ENCODE measurements at regions not wholly inside any gene's neighbourhood (a gene's known extent, or its start where the extent isn't known, plus 50 kb on each side); places are given as distances from the start of the nearest gene placed in this dataset.

DNA sequence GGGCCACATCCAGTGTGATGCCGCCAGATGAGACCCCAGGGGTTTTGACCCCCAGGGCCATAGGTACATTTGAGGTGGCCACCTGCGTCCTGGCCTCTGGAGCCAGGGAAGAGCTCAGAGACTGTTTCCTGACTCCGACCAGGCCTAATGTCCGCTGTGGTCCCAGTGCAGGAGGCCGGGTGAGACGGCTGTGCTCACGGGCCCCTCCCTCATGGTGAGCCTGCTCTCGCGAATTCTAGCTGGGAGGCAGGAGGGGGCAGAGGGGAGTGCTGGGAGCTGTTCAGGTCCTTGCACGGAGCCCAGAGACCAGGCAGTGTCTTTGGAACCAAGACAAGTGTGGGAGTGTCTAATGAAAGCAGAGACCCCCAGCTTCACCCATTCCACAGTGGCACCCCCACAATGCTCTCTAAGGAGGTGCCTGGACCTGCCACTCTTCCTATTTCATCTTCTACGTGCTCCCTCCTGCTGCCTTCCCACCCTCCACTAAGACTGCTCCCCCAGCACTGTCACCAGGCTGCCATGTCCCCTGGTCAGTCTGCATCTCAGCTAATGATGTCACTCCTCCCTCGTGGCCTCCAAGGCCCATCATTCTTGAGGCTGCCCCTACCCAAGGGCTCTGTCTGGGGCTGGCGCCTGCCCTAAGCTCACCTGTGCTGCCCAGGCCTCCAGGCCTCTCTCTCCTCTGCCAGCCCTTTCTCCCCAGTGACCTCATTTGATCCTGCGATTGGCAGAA, 256.3 kb upstream of the C1orf174 start:
- no peak overlapping the region for H3K9ac ChIP-seq (ENCODE audit: low read length)
- H2AK5ac ChIP-seq (ENCODE audit: low read length) = no peak overlapping the region
- no peaks in the 10 kb centered on the region for H3K79me1 ChIP-seq (ENCODE audit: low read length)
- H3K4me2 ChIP-seq (ENCODE audit: low read length) = no peak overlapping the region
- H3K27ac ChIP-seq (ENCODE audit: low read depth, low read length) = no peak overlapping the region
- H3K4me1 ChIP-seq (ENCODE audit: control insufficient read depth in 1 of 2, insufficient read depth in 2 of 2, low read length in 2 of 2) = no peaks in the 10 kb centered on the region
- H3K9me3 ChIP-seq (ENCODE audit: insufficient read depth, low read depth, low read length) = peaks cover 3% of the 10 kb centered on the region
- no peak overlapping the region for H3K14ac ChIP-seq (ENCODE audit: low read length)
- H3K4me3 ChIP-seq (ENCODE audit: low read depth, low read length) = no peak overlapping the region
- no peaks in the 10 kb centered on the region for H3K79me2 ChIP-seq (ENCODE audit: control insufficient read depth, insufficient read depth, low read length, poor library complexity)
- H2BK5ac ChIP-seq (ENCODE audit: low read depth, low read length, poor library complexity) = no peak overlapping the region
- H3K4ac ChIP-seq (ENCODE audit: low read depth, low read length) = no peak overlapping the region
- no peak overlapping the region for H4K91ac ChIP-seq (ENCODE audit: low read depth, low read length)
- no peak overlapping the region for H2AFZ ChIP-seq (ENCODE audit: insufficient read depth, low read length, poor library complexity)
- no peak overlapping the region for H2BK120ac ChIP-seq (ENCODE audit: insufficient read depth, low read length, poor library complexity)
- no peaks in the 10 kb centered on the region for H3K36me3 ChIP-seq (ENCODE audit: control insufficient read depth in 1 of 2, insufficient read depth in 2 of 2, low read length in 2 of 2)
- no peak overlapping the region for H4K12ac ChIP-seq (ENCODE audit: low read depth, low read length)
- WGBS (ENCODE audit: extremely low coverage, insufficient coverage, insufficient read length) = no CpG with 5 or more reads among the region's 14 CpGs
- no peak overlapping the region for H3K18ac ChIP-seq (ENCODE audit: low read length)
- no peak overlapping the region for H3K23ac ChIP-seq (ENCODE audit: low read length)
- no peak for DNase-seq
- no peak overlapping the region for H4K8ac ChIP-seq (ENCODE audit: low read depth, low read length)
- no peaks in the 10 kb centered on the region for H3K27me3 ChIP-seq (ENCODE audit: insufficient read depth, low read length)
- no peak overlapping the region for H2BK12ac ChIP-seq (ENCODE audit: low read length)

DNA sequence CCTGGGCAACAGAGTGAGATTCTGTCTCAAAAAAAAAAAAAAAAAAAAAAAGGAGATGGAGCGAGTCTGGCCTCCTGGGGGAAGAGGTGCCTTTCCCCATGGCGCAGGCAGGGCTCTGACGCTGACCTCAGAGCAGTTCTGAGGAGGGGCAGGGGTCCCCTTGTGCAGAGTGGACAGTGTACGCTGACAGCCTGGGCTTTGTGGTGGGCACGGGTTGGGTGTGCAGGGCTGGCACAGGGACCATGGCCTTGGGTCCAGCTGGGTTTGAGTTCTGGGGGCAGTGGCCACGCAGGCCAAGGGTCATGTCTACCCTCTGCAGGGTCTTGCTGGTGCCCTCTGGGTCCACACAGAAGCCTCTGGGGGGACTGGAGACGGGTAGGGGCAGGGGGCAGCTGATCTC, 260.1 kb upstream of the C1orf174 start:
- Histone ChIP-seq H3K9me3 (ENCODE audit: insufficient read depth, low read depth, low read length) (peaks cover 3% of the 10 kb centered on the region), H2BK12ac (ENCODE audit: low read length) (no peak overlapping the region), H3K36me3 (ENCODE audit: control insufficient read depth in 1 of 2, insufficient read depth in 2 of 2, low read length in 2 of 2) (no peaks in the 10 kb centered on the region), H2BK120ac (ENCODE audit: insufficient read depth, low read length, poor library complexity) (no peak overlapping the region), H4K12ac (ENCODE audit: low read depth, low read length) (no peak overlapping the region), H2BK5ac (ENCODE audit: low read depth, low read length, poor library complexity) (no peak overlapping the region), H3K27me3 (ENCODE audit: insufficient read depth, low read length) (no peaks in the 10 kb centered on the region), H3K4ac (ENCODE audit: low read depth, low read length) (no peak overlapping the region), H3K4me3 (ENCODE audit: low read depth, low read length) (no peak overlapping the region), H3K79me2 (ENCODE audit: control insufficient read depth, insufficient read depth, low read length, poor library complexity) (no peaks in the 10 kb centered on the region), H4K8ac (ENCODE audit: low read depth, low read length) (no peak overlapping the region), H3K4me2 (ENCODE audit: low read length) (no peak overlapping the region), H3K18ac (ENCODE audit: low read length) (no peak overlapping the region), H3K4me1 (ENCODE audit: control insufficient read depth in 1 of 2, insufficient read depth in 2 of 2, low read length in 2 of 2) (no peaks in the 10 kb centered on the region), H2AFZ (ENCODE audit: insufficient read depth, low read length, poor library complexity) (no peak overlapping the region), H4K91ac (ENCODE audit: low read depth, low read length) (no peak overlapping the region), H3K14ac (ENCODE audit: low read length) (no peak overlapping the region), H3K79me1 (ENCODE audit: low read length) (no peaks in the 10 kb centered on the region), H3K27ac (ENCODE audit: low read depth, low read length) (no peak overlapping the region), H2AK5ac (ENCODE audit: low read length) (no peak overlapping the region), H3K9ac (ENCODE audit: low read length) (no peak overlapping the region), H3K23ac (ENCODE audit: low read length) (no peak overlapping the region)
- DNase-seq = no peak
- WGBS (ENCODE audit: extremely low coverage, insufficient coverage, insufficient read length) = no CpG with 5 or more reads among the region's 7 CpGs

DNA sequence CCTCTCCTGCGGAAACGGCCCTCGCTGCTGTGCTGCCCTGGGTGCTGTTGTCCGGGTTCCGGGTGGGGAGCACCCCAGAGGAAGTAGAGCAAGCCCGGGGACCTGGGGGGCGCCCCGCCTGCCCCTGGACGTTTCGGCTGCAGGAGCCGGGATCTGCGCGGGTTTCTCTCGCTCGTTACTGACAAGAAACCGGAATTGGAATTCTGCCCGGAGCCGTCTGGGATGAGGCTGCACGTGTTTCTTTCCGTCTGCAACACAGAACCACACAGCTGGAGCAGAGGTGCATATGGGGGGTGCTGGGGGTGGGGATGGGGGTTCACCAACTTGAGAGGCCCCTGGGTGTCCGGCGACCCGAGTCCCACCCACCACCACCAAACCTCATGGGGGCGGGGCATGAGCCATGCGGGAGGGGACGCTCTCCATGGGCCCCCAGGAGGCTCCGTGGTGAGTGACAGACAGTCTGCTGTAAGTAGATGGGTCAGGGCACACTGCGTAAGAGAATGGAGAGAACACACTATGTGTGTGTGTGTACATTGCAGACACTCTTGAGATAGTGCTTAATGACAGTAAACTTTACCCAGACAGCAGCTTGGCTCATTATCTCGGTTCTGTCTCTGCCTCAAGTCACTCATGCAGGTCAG, 261.4 kb upstream of the C1orf174 start:
- Histone ChIP-seq H3K4ac (ENCODE audit: low read depth, low read length) (no peak overlapping the region), H4K12ac (ENCODE audit: low read depth, low read length) (no peak overlapping the region), H3K4me2 (ENCODE audit: low read length) (no peak overlapping the region), H3K4me1 (ENCODE audit: control insufficient read depth in 1 of 2, insufficient read depth in 2 of 2, low read length in 2 of 2) (no peaks in the 10 kb centered on the region), H3K79me2 (ENCODE audit: control insufficient read depth, insufficient read depth, low read length, poor library complexity) (no peaks in the 10 kb centered on the region), H3K4me3 (ENCODE audit: low read depth, low read length) (no peak overlapping the region), H2AK5ac (ENCODE audit: low read length) (no peak overlapping the region), H3K23ac (ENCODE audit: low read length) (no peak overlapping the region), H3K36me3 (ENCODE audit: control insufficient read depth in 1 of 2, insufficient read depth in 2 of 2, low read length in 2 of 2) (no peaks in the 10 kb centered on the region), H2BK12ac (ENCODE audit: low read length) (no peak overlapping the region), H3K9me3 (ENCODE audit: insufficient read depth, low read depth, low read length) (peaks cover 3% of the 10 kb centered on the region), H2BK5ac (ENCODE audit: low read depth, low read length, poor library complexity) (no peak overlapping the region), H2BK120ac (ENCODE audit: insufficient read depth, low read length, poor library complexity) (no peak overlapping the region), H4K91ac (ENCODE audit: low read depth, low read length) (no peak overlapping the region), H4K8ac (ENCODE audit: low read depth, low read length) (no peak overlapping the region), H3K9ac (ENCODE audit: low read length) (no peak overlapping the region), H3K79me1 (ENCODE audit: low read length) (no peaks in the 10 kb centered on the region), H3K18ac (ENCODE audit: low read length) (no peak overlapping the region), H2AFZ (ENCODE audit: insufficient read depth, low read length, poor library complexity) (no peak overlapping the region), H3K27ac (ENCODE audit: low read depth, low read length) (no peak overlapping the region), H3K27me3 (ENCODE audit: insufficient read depth, low read length) (no peaks in the 10 kb centered on the region), H3K14ac (ENCODE audit: low read length) (no peak overlapping the region)
- no peak for DNase-seq
- no CpG with 5 or more reads among the region's 29 CpGs for WGBS (ENCODE audit: extremely low coverage, insufficient coverage, insufficient read length)

DNA sequence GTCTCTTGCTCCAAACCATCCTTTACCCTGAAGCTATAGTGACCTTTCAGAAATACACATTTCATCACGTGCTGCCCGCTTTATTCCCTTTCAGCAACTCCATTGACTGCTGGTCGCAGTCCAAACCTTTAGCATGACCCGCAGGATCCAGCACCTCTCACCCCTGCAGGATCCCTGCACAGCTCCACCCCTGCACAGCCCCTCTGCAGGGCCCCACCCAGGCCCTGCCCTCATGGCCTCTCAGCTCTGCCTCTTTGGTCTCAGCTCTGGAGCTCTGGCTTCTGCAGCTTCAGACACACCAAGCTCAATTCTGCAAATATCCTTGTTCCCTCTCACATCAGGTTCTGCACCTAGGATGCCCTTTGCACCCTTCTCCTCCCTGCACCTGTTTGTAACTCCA, 264.9 kb upstream of the C1orf174 start:
- DNase-seq = no peak
- no peak overlapping the region for H4K12ac ChIP-seq (ENCODE audit: low read depth, low read length)
- no CpG with 5 or more reads among the region's 4 CpGs for WGBS (ENCODE audit: extremely low coverage, insufficient coverage, insufficient read length)

More for the DNA sequence above, 264.9 kb upstream of the C1orf174 start:
- H2BK12ac ChIP-seq (ENCODE audit: low read length) = no peak overlapping the region
- no peak overlapping the region for H2AK5ac ChIP-seq (ENCODE audit: low read length)
- H3K79me2 ChIP-seq (ENCODE audit: control insufficient read depth, insufficient read depth, low read length, poor library complexity) = no peaks in the 10 kb centered on the region
- no peak overlapping the region for H3K14ac ChIP-seq (ENCODE audit: low read length)
- no peak overlapping the region for H2BK5ac ChIP-seq (ENCODE audit: low read depth, low read length, poor library complexity)
- H3K27ac ChIP-seq (ENCODE audit: low read depth, low read length) = no peak overlapping the region
- no peaks in the 10 kb centered on the region for H3K27me3 ChIP-seq (ENCODE audit: insufficient read depth, low read length)
- H3K36me3 ChIP-seq (ENCODE audit: control insufficient read depth in 1 of 2, insufficient read depth in 2 of 2, low read length in 2 of 2) = no peaks in the 10 kb centered on the region
- no peak overlapping the region for H3K4me2 ChIP-seq (ENCODE audit: low read length)
- H4K8ac ChIP-seq (ENCODE audit: low read depth, low read length) = no peak overlapping the region
- no peak overlapping the region for H3K18ac ChIP-seq (ENCODE audit: low read length)
- H3K9ac ChIP-seq (ENCODE audit: low read length) = no peak overlapping the region
- no peak overlapping the region for H3K4me3 ChIP-seq (ENCODE audit: low read depth, low read length)
- no peaks in the 10 kb centered on the region for H3K4me1 ChIP-seq (ENCODE audit: control insufficient read depth in 1 of 2, insufficient read depth in 2 of 2, low read length in 2 of 2)
- H4K91ac ChIP-seq (ENCODE audit: low read depth, low read length) = no peak overlapping the region
- no peak overlapping the region for H2BK120ac ChIP-seq (ENCODE audit: insufficient read depth, low read length, poor library complexity)
- no peak overlapping the region for H2AFZ ChIP-seq (ENCODE audit: insufficient read depth, low read length, poor library complexity)
- no peaks in the 10 kb centered on the region for H3K79me1 ChIP-seq (ENCODE audit: low read length)
- no peak overlapping the region for H3K4ac ChIP-seq (ENCODE audit: low read depth, low read length)
- no peak overlapping the region for H3K23ac ChIP-seq (ENCODE audit: low read length)
- H3K9me3 ChIP-seq (ENCODE audit: insufficient read depth, low read depth, low read length) = peaks cover 3% of the 10 kb centered on the region

Data from trophoblast cell (in vitro differentiated cells and primary cell).